Adrenal gland (tissue), 9 donors: ENCODE measurements at regions not wholly inside any gene's neighbourhood (a gene's known extent, or its start where the extent isn't known, plus 50 kb on each side); places are given as distances from the start of the nearest gene placed in this dataset.

Experiments
- DNase-seq, 7 donors: peaks; one replicate each; pipeline ENCODE4 v3.0.0-alpha.2; 2019 to 2020
- H3K27ac ChIP-seq, 5 donors: fragments of 200-600 bp; sonication (generic) in 4 of 5; 1 replicate in 3 of 5; 2 replicates in 2 of 5; pipeline versions ENCODE4 v1.5.1 to v1.8.0; 2016 to 2020; ENCODE audit warnings: mild to moderate bottlenecking in 1 of 5
- H3K27me3 ChIP-seq: fragments of 200-600 bp; 2 replicates; pipeline ENCODE4 v1.8.0; 2021
- H3K36me3 ChIP-seq, 2 donors: fragments of 200-600 bp; replicated peaks in 1 of 2; 1 replicate in 1 of 2; 2 replicates in 1 of 2; pipeline versions ENCODE4 v1.5.1 to v1.8.0; 2018 to 2022
- H3K4me1 ChIP-seq, 2 donors: fragments of 200-600 bp; replicated peaks in 1 of 2; 1 replicate in 1 of 2; 2 replicates in 1 of 2; pipeline versions ENCODE4 v1.5.1 to v1.8.0; 2018 to 2021
- H3K4me3 ChIP-seq, 4 donors: fragments of 200-600 bp; sonication (generic) in 3 of 4; one replicate each; pipeline ENCODE4 v1.5.1; 2016 to 2018
- H3K9me3 ChIP-seq, 3 donors: fragments of 200-600 bp; sonication (generic) in 1 of 3; replicated peaks in 1 of 3; 1 replicate in 2 of 3; 2 replicates in 1 of 3; pipeline versions ENCODE4 v1.5.1 to v1.8.0; 2016 to 2021
- CTCF ChIP-seq, 6 experiments: fragments of 450-650 bp in 4 of 6; fragments of 200-600 bp in 2 of 6; sonication (generic) in 1 of 6; IDR thresholded peaks; 1 replicate in 5 of 6; 2 replicates in 1 of 6; pipeline versions ENCODE4 v1.5.1 to v1.8.0; 2016 to 2021; ENCODE audit warnings: antibody characterized with exemption in 6 of 6, mild to moderate bottlenecking in 2 of 6, moderate library complexity in 1 of 6
- POLR2A ChIP-seq, 2 donors: fragments of 450-650 bp; IDR thresholded peaks; one replicate each; pipeline ENCODE4 v1.6.1; 2017; ENCODE audit warnings: antibody characterized with exemption in 2 of 2, mild to moderate bottlenecking in 2 of 2, moderate library complexity in 1 of 2
- WGBS, 4 donors: extraction: QIAGEN DNeasy Blood & Tissue Kit in 2 of 4; methylation state at CpG; one replicate each; pipeline versions ENCODE4 v1.1.5 to v1.1.7; 2013 to 2017; 5-methylcytosine and 5-hydroxymethylcytosine counted together
- intact Hi-C, 2 donors: fragments of 100-400 bp; cut with DNase I; formaldehyde crosslinking; loops; one replicate each; pipeline versions ENCODE4 v1.14.1 to v1.15.0; 2022 to 2023
- small RNA-seq, 2 donors: library from RNA; depleted of rRNA; stranded (forward); fragments of <200 nt; gene quantifications; one replicate each; pipeline ENCODE3, GENCODE V24; 2016
- donor health status: healthy with polysubstance abuse.
- donor health status: Bipolar disorder and iron deficiency.
- donor health status: DM: yes; HTN: yes; CAD: no.
- donor health status: DM: no; HTN: no; CAD: no.
- donor health status: DM: no; HTN: no; CAD: no.

GRCh38 chr21:23215261-23215660, 2217.1 kb downstream of the NCAM2 start:
- Histone ChIP-seq H3K27me3 (no peaks in the 10 kb centered on the region), H3K9me3 (no peaks in the 10 kb centered on the region), H3K4me3 (no peak overlapping the region), H3K4me1 (no peaks in the 10 kb centered on the region), H3K27ac (no peak overlapping the region), H3K36me3 (no peaks in the 10 kb centered on the region)
- TF ChIP-seq POLR2A (IDR thresholded peaks at IDR 0.05), result no peak
- no peak for TF ChIP-seq CTCF (IDR thresholded peaks at IDR 0.05)
- no peak for DNase-seq
- intact Hi-C loops, result no loop called here
- 75 to 87% (median 83%) methylated on average over 1 of the region's 1 CpG for WGBS, 4 donors

Small RNAs in the stretch of these regions (small RNA-seq; reads per million reads assigned to genes)
- gene AP001340.1 (0 reads per million in 2 donors), gene RF00019 (0 reads per million in 2 donors), gene RN7SKP236 (0 reads per million in 2 donors), gene RNA5SP489 (0 reads per million in 2 donors), gene RNU2-55P (0 reads per million in 2 donors)
